ENCODE measurements at regions not wholly inside any gene's neighbourhood (a gene's known extent, or its start where the extent isn't known, plus 50 kb on each side); places are given as distances from the start of the nearest gene placed in this dataset.

DNA sequence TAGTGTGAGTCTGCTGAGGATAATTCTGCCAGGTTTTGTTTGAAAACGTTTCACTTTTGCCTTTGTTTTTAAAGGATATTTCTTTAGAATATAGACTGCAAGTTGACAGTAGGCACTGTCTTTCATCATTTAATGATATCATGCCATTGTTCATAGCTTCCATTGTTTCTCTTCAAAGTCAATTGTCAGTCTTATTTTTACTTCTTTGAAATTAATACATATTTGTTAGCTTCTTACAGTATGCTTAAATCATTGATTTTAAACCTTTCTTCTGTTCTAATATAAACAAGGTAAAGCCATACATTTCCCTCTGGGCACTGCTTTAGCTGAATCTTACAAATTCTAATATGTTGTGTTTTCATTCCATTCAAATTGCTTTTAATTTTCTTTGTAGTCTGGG lies 62.3 kb upstream of the PARVA start:
- no peak for DNase-seq (ENCODE audit: low read depth)

GRCh38 chr11:12316432-12316831 lies 60.9 kb upstream of the PARVA start:
- DNase-seq (ENCODE audit: low read depth), result no peak

DNA sequence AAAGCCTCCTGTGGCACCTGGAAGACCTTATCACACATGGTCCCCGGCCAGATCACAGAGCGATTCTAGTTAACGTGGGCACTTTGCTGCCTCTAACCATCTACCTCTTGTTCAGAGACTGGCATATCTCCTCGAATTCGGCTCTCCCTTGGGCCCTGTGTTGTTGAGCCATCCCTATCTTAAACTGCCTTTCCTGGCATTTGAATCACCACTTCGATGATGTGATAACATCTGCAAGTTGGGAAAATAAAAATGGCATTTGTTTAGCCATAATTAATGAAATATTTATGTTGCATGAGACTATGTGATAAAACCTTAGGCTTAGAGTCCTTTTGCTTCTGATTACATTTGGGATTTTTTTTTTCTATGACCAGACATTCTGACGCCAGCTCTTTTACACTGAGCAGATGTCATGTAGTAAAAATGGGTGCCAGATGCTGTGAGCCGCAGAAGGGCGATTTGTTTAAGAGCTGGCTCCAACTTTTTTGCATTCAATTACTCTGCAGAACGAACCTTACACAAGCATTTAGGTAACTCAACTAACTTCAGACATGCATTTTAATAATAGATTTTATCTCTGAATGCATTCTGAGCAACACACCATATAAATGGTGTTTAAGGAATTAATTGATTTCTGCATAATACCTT lies 58.5 kb upstream of the PARVA start:
- peak; percentile 84 for DNase-seq (ENCODE audit: low read depth)

- no peak for DNase-seq (ENCODE audit: low read depth)
These were observed 57.9 kb upstream of the PARVA start for GRCh38 chr11:12319461-12319951.

DNA sequence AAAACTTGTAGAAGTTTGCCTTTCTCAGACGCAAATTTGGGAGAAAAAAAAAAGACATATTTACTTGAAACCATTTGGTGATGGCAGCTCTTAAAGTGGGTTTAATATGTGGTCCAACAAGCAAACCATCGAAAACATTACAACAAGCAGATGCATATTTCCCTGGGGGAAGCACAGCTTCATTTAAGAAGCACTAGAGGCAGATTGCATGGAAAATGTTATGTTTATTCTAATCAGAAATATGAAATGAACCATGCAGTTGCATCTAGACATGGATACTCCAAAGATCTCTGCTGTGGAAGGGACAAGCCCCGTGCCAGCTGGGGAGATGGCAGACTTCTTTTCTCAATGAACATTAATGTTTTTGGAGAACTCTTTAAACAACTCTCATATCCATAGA lies 57.4 kb upstream of the PARVA start:
- DNase-seq (ENCODE audit: low read depth), result no peak

- no peak for DNase-seq (ENCODE audit: low read depth)
These were observed 56.0 kb upstream of the PARVA start for GRCh38 chr11:12321217-12321937.

- no peak for DNase-seq (ENCODE audit: low read depth)
These were observed 52.8 kb upstream of the PARVA start for GRCh38 chr11:12324585-12324984.

Data from GM04503 (cell line).